VCaP (cell line): ENCODE measurements at regions not wholly inside any gene's neighbourhood (a gene's known extent, or its start where the extent isn't known, plus 50 kb on each side); places are given as distances from the start of the nearest gene placed in this dataset.

ENCODE experiments used
- H3K27ac ChIP-seq: fragments of 450-650 bp; 2 replicates; pipeline ENCODE4 v1.5.1; 2017
- CTCF ChIP-seq: fragments of 450-650 bp; conservative IDR thresholded peaks from 2 replicates; pipeline ENCODE4 v1.5.1; 2017; ENCODE audit warnings: mild to moderate bottlenecking, moderate library complexity

GRCh38 chr4:77342170-77342810 lies 185.3 kb downstream of the CCNG2 start:
- TF ChIP-seq CTCF: no peak
- no peak overlapping the region for H3K27ac ChIP-seq

- TF ChIP-seq CTCF: no peak
These were observed 187.0 kb downstream of the CCNG2 start for GRCh38 chr4:77344001-77344400.

GRCh38 chr4:77344784-77345183 lies 187.8 kb downstream of the CCNG2 start:
- no peak for TF ChIP-seq CTCF

More at GRCh38 chr4:77344001-77344400, 187.0 kb downstream of the CCNG2 start:
- no peak overlapping the region for H3K27ac ChIP-seq

GRCh38 chr4:77347351-77347966 lies 190.5 kb downstream of the CCNG2 start:
- H3K27ac ChIP-seq: no peak overlapping the region
- no peak for TF ChIP-seq CTCF

More at GRCh38 chr4:77344784-77345183, 187.8 kb downstream of the CCNG2 start:
- H3K27ac ChIP-seq: no peak overlapping the region

- no peak for TF ChIP-seq CTCF
These were observed 191.8 kb downstream of the CCNG2 start for GRCh38 chr4:77348815-77349214.

GRCh38 chr4:77349364-77349763 lies 192.4 kb downstream of the CCNG2 start:
- no peak for TF ChIP-seq CTCF
- no peak overlapping the region for H3K27ac ChIP-seq

More at GRCh38 chr4:77348815-77349214, 191.8 kb downstream of the CCNG2 start:
- no peak overlapping the region for H3K27ac ChIP-seq

GRCh38 chr4:77349796-77350195 lies 192.8 kb downstream of the CCNG2 start:
- H3K27ac ChIP-seq: no peak overlapping the region
- TF ChIP-seq CTCF: no peak
